ENCODE measurements at regions not wholly inside any gene's neighbourhood (a gene's known extent, or its start where the extent isn't known, plus 50 kb on each side); places are given as distances from the start of the nearest gene placed in this dataset.
"Not testable (repeated sequence)": the region's sequence is repeated elsewhere in the genome, so short reads cannot be mapped to it uniquely, and the experiment has no call there.

- H3K4me2 ChIP-seq; H3K4me3 ChIP-seq (ENCODE audit: low read depth in 2 of 2, low read length in 1 of 2); H2AFZ ChIP-seq (ENCODE audit: low read depth); H3K79me2 ChIP-seq (ENCODE audit: insufficient read depth); CTCF ChIA-PET; H3K36me3 ChIP-seq (replicated peaks in 1 of 2; ENCODE audit: control insufficient read depth in 1 of 2, insufficient read depth in 2 of 2, low read length in 1 of 2); POLR2A ChIA-PET; H3K4me1 ChIP-seq (ENCODE audit: control insufficient read depth in 1 of 2, insufficient read depth in 2 of 2, low read depth in 1 of 2, low read length in 1 of 2); H3K27ac ChIP-seq (ENCODE audit: low read depth in 2 of 2, low read length in 1 of 2); H3F3A ChIP-seq (replicated peaks; ENCODE audit: insufficient read depth); H3K9ac ChIP-seq; DNase-seq; H3K27me3 ChIP-seq (ENCODE audit: insufficient read depth); H3K9me2 ChIP-seq; H3K9me3 ChIP-seq: not testable (repeated sequence)
- 87% methylated on average over 2 of the region's 5 CpGs for WGBS (ENCODE audit: low lambda C conversion rate)
- H4K20me1 ChIP-seq (ENCODE audit: insufficient read depth), result peaks cover 14% of the 10 kb centered on the region
These were observed 326.8 kb downstream of the BCL2L11 start for GRCh38 chr2:111447482-111447881.

- H3K9me2 ChIP-seq, result not testable (repeated sequence)
- no CpG with 5 or more reads among the region's 8 CpGs for WGBS (ENCODE audit: low lambda C conversion rate)
These were observed 328.1 kb downstream of the BCL2L11 start for GRCh38 chr2:111448796-111449195.

GRCh38 chr2:111450526-111450925, 329.8 kb downstream of the BCL2L11 start:
- H3K4me3 ChIP-seq (ENCODE audit: low read depth in 2 of 2, low read length in 1 of 2); H3K27me3 ChIP-seq (ENCODE audit: insufficient read depth); H3K4me1 ChIP-seq (ENCODE audit: control insufficient read depth in 1 of 2, insufficient read depth in 2 of 2, low read depth in 1 of 2, low read length in 1 of 2); H3K9me2 ChIP-seq; H3K27ac ChIP-seq (ENCODE audit: low read depth in 2 of 2, low read length in 1 of 2); H3K36me3 ChIP-seq (replicated peaks in 1 of 2; ENCODE audit: control insufficient read depth in 1 of 2, insufficient read depth in 2 of 2, low read length in 1 of 2); H2AFZ ChIP-seq (ENCODE audit: low read depth); H3K9me3 ChIP-seq; H3F3A ChIP-seq (replicated peaks; ENCODE audit: insufficient read depth); POLR2A ChIA-PET; H3K9ac ChIP-seq; CTCF ChIA-PET; DNase-seq: not testable (repeated sequence)
- 17% methylated on average over 1 of the region's 6 CpGs for WGBS (ENCODE audit: low lambda C conversion rate)
- Histone ChIP-seq H4K20me1 (ENCODE audit: insufficient read depth) (peaks cover 24% of the 10 kb centered on the region), H3K79me2 (ENCODE audit: insufficient read depth) (peaks cover 16% of the 10 kb centered on the region; the same call in 1 of the 2 replicates), H3K4me2 (peak overlapping the region; percentile 50; the same call in 1 of the 2 replicates)

More at GRCh38 chr2:111448796-111449195, 328.1 kb downstream of the BCL2L11 start:
- H4K20me1 ChIP-seq (ENCODE audit: insufficient read depth), result peaks cover 16% of the 10 kb centered on the region
- H3K4me2 ChIP-seq; H3F3A ChIP-seq (replicated peaks; ENCODE audit: insufficient read depth); POLR2A ChIA-PET; H3K27ac ChIP-seq (ENCODE audit: low read depth in 2 of 2, low read length in 1 of 2); DNase-seq; H3K79me2 ChIP-seq (ENCODE audit: insufficient read depth); H2AFZ ChIP-seq (ENCODE audit: low read depth); CTCF ChIA-PET; H3K36me3 ChIP-seq (replicated peaks in 1 of 2; ENCODE audit: control insufficient read depth in 1 of 2, insufficient read depth in 2 of 2, low read length in 1 of 2); H3K4me1 ChIP-seq (ENCODE audit: control insufficient read depth in 1 of 2, insufficient read depth in 2 of 2, low read depth in 1 of 2, low read length in 1 of 2); H3K4me3 ChIP-seq (ENCODE audit: low read depth in 2 of 2, low read length in 1 of 2); H3K27me3 ChIP-seq (ENCODE audit: insufficient read depth); H3K9me3 ChIP-seq; H3K9ac ChIP-seq: not testable (repeated sequence)

- peak overlapping the region in 1 of 2 experiments; percentile 22; a peak in 2 of 4 replicates for H3K27ac ChIP-seq (ENCODE audit: low read depth in 2 of 2, low read length in 1 of 2)
- H3K4me3 ChIP-seq (ENCODE audit: low read depth in 2 of 2, low read length in 1 of 2); CTCF ChIA-PET; H3F3A ChIP-seq (replicated peaks; ENCODE audit: insufficient read depth); H3K4me1 ChIP-seq (ENCODE audit: control insufficient read depth in 1 of 2, insufficient read depth in 2 of 2, low read depth in 1 of 2, low read length in 1 of 2); H3K9me2 ChIP-seq; POLR2A ChIA-PET; H3K9ac ChIP-seq; H3K36me3 ChIP-seq (replicated peaks in 1 of 2; ENCODE audit: control insufficient read depth in 1 of 2, insufficient read depth in 2 of 2, low read length in 1 of 2); H2AFZ ChIP-seq (ENCODE audit: low read depth); H3K27me3 ChIP-seq (ENCODE audit: insufficient read depth); DNase-seq; H3K9me3 ChIP-seq: not testable (repeated sequence)
- H3K4me2 ChIP-seq, result peak overlapping the region; percentile 62; the same call in 1 of the 2 replicates
- 60% methylated on average over 2 of the region's 9 CpGs for WGBS (ENCODE audit: low lambda C conversion rate)
- peaks cover 23% of the 10 kb centered on the region for H3K79me2 ChIP-seq (ENCODE audit: insufficient read depth)
- H4K20me1 ChIP-seq (ENCODE audit: insufficient read depth), result peaks cover 27% of the 10 kb centered on the region
These were observed 331.0 kb downstream of the BCL2L11 start for GRCh38 chr2:111451692-111452199.

GRCh38 chr2:111452208-111452607, 331.5 kb downstream of the BCL2L11 start:
- Histone ChIP-seq H3K79me2 (ENCODE audit: insufficient read depth) (peaks cover 25% of the 10 kb centered on the region), H4K20me1 (ENCODE audit: insufficient read depth) (peaks cover 27% of the 10 kb centered on the region), H3K27ac (ENCODE audit: low read depth in 2 of 2, low read length in 1 of 2) (peak overlapping the region in 1 of 2 experiments; percentile 22; a peak in 2 of 4 replicates), H3K4me2 (peak overlapping the region; percentile 62; the same call in 1 of the 2 replicates)
- WGBS (ENCODE audit: low lambda C conversion rate), result 70% methylated on average over 4 of the region's 7 CpGs
- H3F3A ChIP-seq (replicated peaks; ENCODE audit: insufficient read depth); H3K9me2 ChIP-seq; H3K27me3 ChIP-seq (ENCODE audit: insufficient read depth); H3K4me3 ChIP-seq (ENCODE audit: low read depth in 2 of 2, low read length in 1 of 2); CTCF ChIA-PET; H2AFZ ChIP-seq (ENCODE audit: low read depth); DNase-seq; POLR2A ChIA-PET; H3K9me3 ChIP-seq; H3K36me3 ChIP-seq (replicated peaks in 1 of 2; ENCODE audit: control insufficient read depth in 1 of 2, insufficient read depth in 2 of 2, low read length in 1 of 2); H3K9ac ChIP-seq; H3K4me1 ChIP-seq (ENCODE audit: control insufficient read depth in 1 of 2, insufficient read depth in 2 of 2, low read depth in 1 of 2, low read length in 1 of 2): not testable (repeated sequence)

- H3K9ac ChIP-seq; H3K27ac ChIP-seq (ENCODE audit: low read depth in 2 of 2, low read length in 1 of 2); H2AFZ ChIP-seq (ENCODE audit: low read depth); H3K9me3 ChIP-seq; H3F3A ChIP-seq (replicated peaks; ENCODE audit: insufficient read depth); CTCF ChIA-PET; H3K27me3 ChIP-seq (ENCODE audit: insufficient read depth); POLR2A ChIA-PET; H3K36me3 ChIP-seq (replicated peaks in 1 of 2; ENCODE audit: control insufficient read depth in 1 of 2, insufficient read depth in 2 of 2, low read length in 1 of 2); H3K4me1 ChIP-seq (ENCODE audit: control insufficient read depth in 1 of 2, insufficient read depth in 2 of 2, low read depth in 1 of 2, low read length in 1 of 2); H3K4me2 ChIP-seq; DNase-seq; H3K9me2 ChIP-seq; H3K4me3 ChIP-seq (ENCODE audit: low read depth in 2 of 2, low read length in 1 of 2): not testable (repeated sequence)
- no CpG with 5 or more reads among the region's 2 CpGs for WGBS (ENCODE audit: low lambda C conversion rate)
- Histone ChIP-seq H3K79me2 (ENCODE audit: insufficient read depth) (peaks cover 32% of the 10 kb centered on the region), H4K20me1 (ENCODE audit: insufficient read depth) (peaks cover 29% of the 10 kb centered on the region)
These were observed 332.6 kb downstream of the BCL2L11 start for GRCh38 chr2:111453308-111453707.
